Gastroesophageal sphincter (tissue), 4 donors: ENCODE measurements at regions not wholly inside any gene's neighbourhood (a gene's known extent, or its start where the extent isn't known, plus 50 kb on each side); places are given as distances from the start of the nearest gene placed in this dataset.
A peak's percentile ranks its signal among the peaks of the same experiment; 100 is the strongest.

Source experiments
- ATAC-seq: fragments of 150-250 bp; one replicate; pipeline ENCODE4 v1.9.1; 2016; ENCODE audit warnings: mild to moderate bottlenecking, moderate library complexity
- H3K27ac ChIP-seq, 4 donors: fragments of 200-600 bp; sonication (generic) in 3 of 4; 1 replicate in 3 of 4; 2 replicates in 1 of 4; pipeline ENCODE4 v1.5.1; 2016 to 2019
- H3K27me3 ChIP-seq: fragments of 200-600 bp; sonication (generic); one replicate; pipeline ENCODE4 v1.5.1; 2019
- H3K36me3 ChIP-seq, 2 donors: fragments of 200-600 bp; sonication (generic); one replicate each; pipeline ENCODE4 v1.5.1; 2019; ENCODE audit warnings: control low read depth in 1 of 2
- H3K4me1 ChIP-seq, 3 donors: fragments of 200-600 bp; sonication (generic); 1 replicate in 2 of 3; 2 replicates in 1 of 3; pipeline ENCODE4 v1.5.1; 2016 to 2019; ENCODE audit warnings: control low read depth in 2 of 3
- H3K4me3 ChIP-seq, 2 donors: fragments of 200-600 bp; sonication (generic); one replicate each; pipeline ENCODE4 v1.5.1; 2019; ENCODE audit warnings: mild to moderate bottlenecking in 1 of 2, moderate library complexity in 1 of 2
- H3K9me3 ChIP-seq, 3 donors: fragments of 200-600 bp; sonication (generic); one replicate each; pipeline ENCODE4 v1.5.1; 2017 to 2019; ENCODE audit warnings: control low read depth in 2 of 3
- EP300 ChIP-seq: sonication (generic); formaldehyde crosslinking; IDR thresholded peaks from one replicate; pipeline ENCODE4 v1.6.1; 2017; ENCODE audit warnings: antibody characterized with exemption, mild to moderate bottlenecking
- POLR2A ChIP-seq, 2 donors: fragments of 450-650 bp; IDR thresholded peaks; one replicate each; pipeline ENCODE4 v1.6.1; 2017; ENCODE audit warnings: antibody characterized with exemption in 2 of 2, mild to moderate bottlenecking in 2 of 2, moderate library complexity in 1 of 2
- POLR2AphosphoS5 ChIP-seq: sonication (generic); formaldehyde crosslinking; IDR thresholded peaks from one replicate; pipeline ENCODE4 v1.6.1; 2017; ENCODE audit warnings: antibody characterized with exemption
- WGBS, 2 donors: methylation state at CpG; one replicate each; pipeline ENCODE4 v1.1.5; 2018; ENCODE audit warnings: low coverage in 1 of 2; 5-methylcytosine and 5-hydroxymethylcytosine counted together
- TF ChIP-seq, protein P1 (sequence below), 4 experiments: fragments of 200-600 bp in 2 of 4; fragments of 450-650 bp in 2 of 4; sonication (generic) in 1 of 4; IDR thresholded peaks; one replicate each; pipeline ENCODE4 v1.5.1; 2017 to 2019; ENCODE audit warnings: antibody characterized with exemption in 4 of 4, mild to moderate bottlenecking in 2 of 4, moderate library complexity in 2 of 4

DNA sequence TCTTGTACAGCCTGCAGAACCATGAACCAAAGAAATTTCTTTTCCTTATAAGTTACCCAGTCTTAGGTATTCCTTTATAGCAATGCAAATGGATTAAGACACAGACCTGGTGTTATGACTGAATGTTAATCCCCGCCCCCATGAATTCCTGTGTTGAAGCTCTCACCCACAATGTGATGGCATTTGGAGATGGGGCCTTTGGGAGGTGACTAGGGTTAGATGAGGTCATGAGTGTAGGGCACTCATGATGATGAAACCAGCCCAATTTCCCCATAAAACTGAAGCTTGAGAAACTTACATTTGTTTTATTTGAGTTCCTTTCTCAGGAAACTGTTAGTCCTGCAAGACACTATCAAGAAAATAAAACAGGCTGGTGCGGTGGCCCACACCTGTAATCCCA is 115.8 kb upstream of the THY1 start:
- Histone ChIP-seq H3K4me3 (no peak overlapping the region), H3K4me1 (peaks cover 0 to 5% (median 0%) of the 10 kb centered on the region in 3 donors), H3K27me3 (no peaks in the 10 kb centered on the region), H3K27ac (no peak overlapping the region), H3K9me3 (no peaks in the 10 kb centered on the region), H3K36me3 (no peaks in the 10 kb centered on the region)
- WGBS, 2 donors, result 67 to 80% methylated on average over 1 of the region's 2 CpGs
- no peak for ATAC-seq
- TF ChIP-seq POLR2AphosphoS5, result no peak
- TF ChIP-seq EP300, result no peak
- TF ChIP-seq, protein P1, sequence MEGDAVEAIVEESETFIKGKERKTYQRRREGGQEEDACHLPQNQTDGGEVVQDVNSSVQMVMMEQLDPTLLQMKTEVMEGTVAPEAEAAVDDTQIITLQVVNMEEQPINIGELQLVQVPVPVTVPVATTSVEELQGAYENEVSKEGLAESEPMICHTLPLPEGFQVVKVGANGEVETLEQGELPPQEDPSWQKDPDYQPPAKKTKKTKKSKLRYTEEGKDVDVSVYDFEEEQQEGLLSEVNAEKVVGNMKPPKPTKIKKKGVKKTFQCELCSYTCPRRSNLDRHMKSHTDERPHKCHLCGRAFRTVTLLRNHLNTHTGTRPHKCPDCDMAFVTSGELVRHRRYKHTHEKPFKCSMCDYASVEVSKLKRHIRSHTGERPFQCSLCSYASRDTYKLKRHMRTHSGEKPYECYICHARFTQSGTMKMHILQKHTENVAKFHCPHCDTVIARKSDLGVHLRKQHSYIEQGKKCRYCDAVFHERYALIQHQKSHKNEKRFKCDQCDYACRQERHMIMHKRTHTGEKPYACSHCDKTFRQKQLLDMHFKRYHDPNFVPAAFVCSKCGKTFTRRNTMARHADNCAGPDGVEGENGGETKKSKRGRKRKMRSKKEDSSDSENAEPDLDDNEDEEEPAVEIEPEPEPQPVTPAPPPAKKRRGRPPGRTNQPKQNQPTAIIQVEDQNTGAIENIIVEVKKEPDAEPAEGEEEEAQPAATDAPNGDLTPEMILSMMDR (IDR thresholded peaks at IDR 0.05), result no peak
- TF ChIP-seq POLR2A (IDR thresholded peaks at IDR 0.05), result no peak

DNA sequence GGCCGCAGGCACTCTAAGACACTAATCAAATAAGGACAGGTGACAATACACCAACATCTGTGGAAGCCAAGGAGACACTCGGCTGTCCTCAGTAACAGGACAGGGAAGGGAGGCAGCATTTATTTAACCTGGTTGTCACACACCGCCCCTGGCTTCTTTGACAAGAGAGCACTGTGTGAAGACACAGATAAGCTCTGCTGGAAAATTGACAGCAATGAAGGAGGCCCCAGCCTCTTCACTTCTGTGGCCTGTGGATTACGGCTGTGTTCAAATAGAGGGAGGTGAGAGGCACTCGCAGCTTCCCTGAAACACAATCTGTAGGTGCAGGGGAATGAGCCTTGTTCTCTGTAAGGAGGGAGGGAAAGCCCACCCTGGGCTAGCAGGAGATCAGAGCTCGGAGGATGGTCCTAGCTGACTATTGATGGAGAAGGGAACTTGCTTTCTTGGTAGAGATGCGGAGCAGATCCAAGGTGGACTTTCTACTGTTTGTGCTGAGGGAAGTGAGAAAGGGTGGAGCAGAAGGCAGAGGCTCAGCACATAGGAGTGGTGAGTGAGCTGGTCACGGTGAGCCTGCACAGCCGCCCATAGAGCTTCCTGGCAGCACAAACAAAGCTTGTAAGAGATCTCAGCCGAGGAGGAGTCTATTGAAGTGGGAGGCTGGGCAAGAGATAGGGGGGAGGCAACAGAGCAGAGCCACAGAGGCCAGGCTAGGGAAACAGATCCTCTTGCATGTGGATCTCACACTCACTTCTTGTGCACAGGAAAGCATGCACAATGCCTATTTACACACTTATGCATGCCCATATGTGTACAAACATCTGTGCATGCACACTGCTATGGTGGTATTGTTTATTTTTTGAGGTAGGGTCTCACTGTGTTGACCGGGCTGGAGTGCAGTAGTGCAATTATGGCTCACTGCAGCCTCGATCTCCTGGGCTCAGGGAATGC is 114.6 kb upstream of the THY1 start:
- WGBS, 2 donors, result 43 to 50% methylated on average over 7 of the region's 12 CpGs
- Histone ChIP-seq H3K27me3 (peaks cover 8% of the 10 kb centered on the region), H3K4me3 (no peak overlapping the region), H3K27ac (no peak overlapping the region), H3K4me1 (peaks cover 0 to 9% (median 0%) of the 10 kb centered on the region in 3 donors), H3K36me3 (no peaks in the 10 kb centered on the region), H3K9me3 (no peaks in the 10 kb centered on the region)
- no peak for TF ChIP-seq POLR2AphosphoS5
- TF ChIP-seq EP300, result no peak
- no peak for ATAC-seq

DNA sequence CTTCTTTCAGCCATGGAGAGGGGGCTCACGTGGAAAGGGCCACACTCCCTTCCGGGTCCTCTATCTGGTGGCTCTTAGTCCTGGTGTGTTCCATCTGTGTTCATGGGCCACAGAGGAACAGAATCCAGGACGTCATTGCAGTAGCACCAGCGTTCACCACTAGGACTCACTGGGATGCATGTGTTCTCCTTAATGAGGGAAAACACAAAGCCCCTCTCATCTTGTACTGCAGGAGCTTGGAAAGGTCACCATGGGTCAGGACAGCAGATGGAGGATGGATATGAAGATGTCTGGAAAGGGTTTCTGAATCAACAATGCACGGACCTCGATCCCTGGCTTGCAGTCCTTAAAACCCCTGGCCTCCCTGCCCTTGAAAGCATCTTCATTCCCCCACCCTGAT is 113.8 kb upstream of the THY1 start:
- H3K4me3 ChIP-seq, result no peak overlapping the region
- no peaks in the 10 kb centered on the region for H3K36me3 ChIP-seq
- H3K4me1 ChIP-seq, result peaks cover 0 to 9% (median 0%) of the 10 kb centered on the region in 3 donors
- ATAC-seq, result no peak
- peaks cover 8% of the 10 kb centered on the region for H3K27me3 ChIP-seq
- no peak overlapping the region for H3K27ac ChIP-seq
- no peaks in the 10 kb centered on the region for H3K9me3 ChIP-seq
- WGBS, 2 donors, result 70 to 86% methylated on average over 2 of the region's 6 CpGs
- TF ChIP-seq EP300 (no peak), POLR2A (IDR thresholded peaks at IDR 0.05) (no peak), POLR2AphosphoS5 (no peak)
- TF ChIP-seq, protein P1 (IDR thresholded peaks at IDR 0.05), result no peak

DNA sequence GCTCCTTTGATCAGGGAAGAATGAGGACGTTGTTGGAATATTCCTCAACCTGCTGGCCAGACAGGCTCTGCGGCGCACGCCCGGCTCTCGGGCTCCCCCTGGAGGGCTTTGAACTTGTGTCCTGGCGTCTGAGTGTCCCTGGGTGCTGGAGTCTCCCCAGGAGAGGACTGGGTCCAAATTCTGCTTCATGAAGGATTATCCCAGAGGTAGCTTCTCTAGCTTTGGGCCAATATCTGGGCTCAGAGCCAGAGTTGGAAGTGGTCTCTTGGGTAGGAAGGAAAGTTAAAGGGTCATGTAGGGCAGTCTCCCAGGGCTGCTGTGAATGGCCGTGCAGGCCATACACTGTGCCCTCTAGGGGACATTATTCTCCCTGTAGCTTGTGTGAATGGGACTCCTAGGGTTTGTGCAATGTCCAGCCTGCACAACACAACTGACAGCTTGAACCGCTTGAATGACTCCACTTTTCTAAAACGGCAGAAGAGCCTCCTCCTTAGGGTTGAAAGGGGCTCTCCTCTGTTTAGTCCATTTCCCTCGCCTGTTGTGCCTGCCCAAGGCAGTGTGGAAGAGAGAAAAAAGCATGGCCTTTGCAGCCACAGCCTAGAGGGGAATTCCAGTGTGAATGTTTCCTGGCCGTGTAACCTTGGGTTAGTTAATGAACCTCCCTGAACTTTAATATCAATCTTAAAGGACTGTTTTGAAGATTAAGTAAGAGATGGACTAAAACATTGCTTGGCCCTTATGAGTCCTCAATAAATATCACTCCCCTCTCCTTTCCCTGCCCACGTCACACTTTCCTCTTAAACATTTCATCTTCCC is 111.2 kb upstream of the THY1 start:
- 7 to 21% methylated on average over 2 to 12 of the region's 13 CpGs for WGBS, 2 donors
- peak; percentile 83 for ATAC-seq
- peaks cover 0 to 9% (median 0%) of the 10 kb centered on the region in 3 donors for H3K4me1 ChIP-seq

DNA sequence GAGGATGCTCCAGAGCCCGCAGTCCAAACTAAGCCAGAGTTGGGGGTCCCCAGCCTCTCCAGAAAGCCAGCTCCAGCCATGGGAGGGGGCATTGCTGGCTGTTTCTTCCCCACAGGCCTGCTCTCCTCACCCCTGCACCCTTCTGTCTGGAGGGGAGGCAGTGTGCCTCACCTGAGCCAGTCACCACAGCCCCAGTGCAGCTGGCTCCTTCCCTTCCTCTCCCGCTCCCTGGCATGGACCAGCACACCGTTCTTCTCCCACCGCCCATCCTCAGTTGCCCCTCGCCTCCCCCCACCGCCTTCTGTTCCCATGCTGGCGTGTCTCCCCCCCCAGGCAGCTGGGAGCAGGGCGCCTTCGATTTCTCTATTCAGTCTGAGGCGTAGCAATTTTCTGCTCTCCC is 110.5 kb upstream of the THY1 start:
- no peak overlapping the region for H3K4me3 ChIP-seq
- peaks cover 0 to 9% (median 0%) of the 10 kb centered on the region in 3 donors for H3K4me1 ChIP-seq
- peaks cover 8% of the 10 kb centered on the region for H3K27me3 ChIP-seq
- no peak for ATAC-seq
- H3K9me3 ChIP-seq, result no peaks in the 10 kb centered on the region
- H3K36me3 ChIP-seq, result no peaks in the 10 kb centered on the region
- no peak overlapping the region for H3K27ac ChIP-seq
- TF ChIP-seq POLR2AphosphoS5 (no peak), EP300 (no peak)
- TF ChIP-seq, protein P1 (IDR thresholded peaks at IDR 0.05), result no peak
- whole genome bisulfite sequencing, 2 donors, result 42 to 80% methylated on average over 3 to 4 of the region's 10 CpGs

More for the DNA sequence above, 111.2 kb upstream of the THY1 start:
- Histone ChIP-seq H3K27ac (no peak overlapping the region), H3K4me3 (no peak overlapping the region), H3K27me3 (peaks cover 8% of the 10 kb centered on the region), H3K36me3 (no peaks in the 10 kb centered on the region), H3K9me3 (no peaks in the 10 kb centered on the region)
- no peak for TF ChIP-seq POLR2AphosphoS5
- TF ChIP-seq, protein P1 (IDR thresholded peaks at IDR 0.05), result peak in 3 of 4 experiments; percentile 67 to 85 (median 73)
